ENCODE measurements at regions not wholly inside any gene's neighbourhood (a gene's known extent, or its start where the extent isn't known, plus 50 kb on each side); places are given as distances from the start of the nearest gene placed in this dataset.

DNA sequence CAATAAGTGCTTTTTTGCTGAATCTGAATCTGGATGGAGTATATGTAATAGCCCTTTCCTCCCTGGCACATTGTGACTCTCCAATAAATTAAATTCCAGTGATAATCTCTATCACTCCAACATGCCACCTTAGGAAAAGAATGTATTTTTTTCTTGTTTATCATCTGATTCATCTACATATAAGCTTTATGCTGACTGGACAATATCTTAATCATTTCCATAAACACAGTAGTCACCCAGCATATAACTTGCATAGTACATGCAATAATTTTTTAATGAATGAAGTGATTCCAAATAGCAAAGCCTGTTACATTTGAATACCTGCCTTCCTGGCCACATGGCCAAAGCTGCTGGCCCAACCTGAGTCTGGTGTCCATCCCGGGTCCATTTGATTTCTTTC, 477.6 kb upstream of the USP24 start:
- H3K27me3 ChIP-seq (replicated peaks in 1 of 2; ENCODE audit: control insufficient read depth in 2 of 2, extremely low read depth in 1 of 2, insufficient read depth in 2 of 2, low read length in 1 of 2): no peaks in the 10 kb centered on the region
- ChIA-PET CTCF (no interaction called here), POLR2A (no interaction called here)
- Mint-ChIP-seq H3K4me1 (no peaks in the 10 kb centered on the region), H3K27ac (no peak overlapping the region), H3K4me3 (no peak overlapping the region), H3K36me3 (no peaks in the 10 kb centered on the region), H3K9me3 (no peaks in the 10 kb centered on the region), H3K27me3 (peaks cover 3 to 16% of the 10 kb centered on the region in 2 donors)
- WGBS (ENCODE audit: insufficient coverage): no CpG with 5 or more reads among the region's 1 CpG
- H3K9me3 ChIP-seq: no peaks in the 10 kb centered on the region
- no peak for DNase-seq
- ATAC-seq (replicated peaks in 1 of 4): no peak
- H3K36me3 ChIP-seq (ENCODE audit: control insufficient read depth in 2 of 2, extremely low read depth in 1 of 2, insufficient read depth in 1 of 2, low read length in 1 of 2): no peaks in the 10 kb centered on the region
- H3K4me1 ChIP-seq (ENCODE audit: control insufficient read depth in 1 of 2, extremely low read depth in 1 of 2, insufficient read depth in 2 of 2, low read length in 2 of 2): no peaks in the 10 kb centered on the region
- no peak overlapping the region for H3K4me3 ChIP-seq (ENCODE audit: control insufficient read depth in 1 of 2, extremely low read depth in 1 of 2, low read length in 1 of 2)
- no peak overlapping the region for H3K27ac ChIP-seq (ENCODE audit: low read length)

DNA sequence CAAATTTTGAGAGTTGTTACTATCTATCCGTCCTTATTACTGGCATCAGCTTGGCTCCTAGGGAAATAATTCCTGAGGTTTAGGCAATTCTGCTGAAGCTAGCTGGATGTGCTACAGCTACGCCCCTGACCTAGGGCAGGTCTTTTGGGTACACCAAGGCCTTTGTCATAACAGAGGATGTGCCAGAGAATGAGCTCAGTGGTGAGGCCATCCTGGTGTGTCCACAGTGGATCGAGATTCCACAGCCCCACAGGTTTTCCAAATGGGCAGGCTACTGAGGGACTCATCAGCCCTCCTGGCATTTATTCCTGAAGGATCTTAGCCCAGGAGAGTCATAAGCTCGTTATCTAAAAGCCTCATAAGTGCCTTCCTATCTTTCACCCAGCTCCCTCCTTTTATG, 475.2 kb upstream of the USP24 start:
- Mint-ChIP-seq H3K27ac (no peak overlapping the region), H3K4me1 (no peaks in the 10 kb centered on the region), H3K27me3 (peaks cover 9 to 16% of the 10 kb centered on the region in 2 donors), H3K9me3 (no peaks in the 10 kb centered on the region), H3K36me3 (no peaks in the 10 kb centered on the region), H3K4me3 (no peak overlapping the region)
- ATAC-seq (replicated peaks in 1 of 4) (no peak), DNase-seq (no peak)
- ChIA-PET CTCF (no interaction called here), POLR2A (no interaction called here)
- WGBS (ENCODE audit: insufficient coverage): 83% methylated on average over 2 of the region's 4 CpGs
- Histone ChIP-seq H3K4me1 (ENCODE audit: control insufficient read depth in 1 of 2, extremely low read depth in 1 of 2, insufficient read depth in 2 of 2, low read length in 2 of 2) (no peaks in the 10 kb centered on the region), H3K27ac (ENCODE audit: low read length) (no peak overlapping the region), H3K4me3 (ENCODE audit: control insufficient read depth in 1 of 2, extremely low read depth in 1 of 2, low read length in 1 of 2) (no peak overlapping the region), H3K9me3 (no peaks in the 10 kb centered on the region), H3K36me3 (ENCODE audit: control insufficient read depth in 2 of 2, extremely low read depth in 1 of 2, insufficient read depth in 1 of 2, low read length in 1 of 2) (no peaks in the 10 kb centered on the region), H3K27me3 (replicated peaks in 1 of 2; ENCODE audit: control insufficient read depth in 2 of 2, extremely low read depth in 1 of 2, insufficient read depth in 2 of 2, low read length in 1 of 2) (peaks cover 0 to 2% of the 10 kb centered on the region in 2 experiments)

DNA sequence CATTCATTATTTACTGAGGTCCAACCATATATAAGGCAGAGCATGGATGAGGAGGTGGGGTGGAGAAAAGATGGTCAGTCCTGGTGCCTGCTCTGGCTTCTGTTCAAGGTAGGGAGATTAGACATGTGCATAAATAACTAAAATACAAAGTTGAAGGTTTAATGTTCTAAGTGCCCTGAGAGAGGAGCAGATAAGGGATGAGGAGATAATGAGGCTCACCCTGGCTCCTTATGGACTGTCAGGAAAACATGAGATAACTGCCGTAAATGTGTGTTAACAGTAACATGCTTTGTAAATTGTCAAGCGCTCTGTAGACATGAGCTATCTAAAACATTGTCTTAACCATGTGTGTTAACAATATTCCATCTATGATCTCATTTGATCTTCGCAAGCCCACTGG, 474.6 kb upstream of the USP24 start:
- peaks cover 0 to 4% of the 10 kb centered on the region in 2 experiments for H3K27me3 ChIP-seq (replicated peaks in 1 of 2; ENCODE audit: control insufficient read depth in 2 of 2, extremely low read depth in 1 of 2, insufficient read depth in 2 of 2, low read length in 1 of 2)
- POLR2A ChIA-PET: no interaction called here
- H3K27ac ChIP-seq (ENCODE audit: low read length): no peak overlapping the region
- DNase-seq (no peak), ATAC-seq (replicated peaks in 1 of 4) (no peak)
- H3K36me3 ChIP-seq (ENCODE audit: control insufficient read depth in 2 of 2, extremely low read depth in 1 of 2, insufficient read depth in 1 of 2, low read length in 1 of 2): no peaks in the 10 kb centered on the region
- Mint-ChIP-seq H3K4me1 (no peaks in the 10 kb centered on the region), H3K27ac (no peak overlapping the region), H3K27me3 (peaks cover 9 to 16% of the 10 kb centered on the region in 2 donors), H3K4me3 (no peak overlapping the region), H3K9me3 (no peaks in the 10 kb centered on the region), H3K36me3 (no peaks in the 10 kb centered on the region)
- WGBS (ENCODE audit: insufficient coverage): no CpG with 5 or more reads among the region's 3 CpGs
- no peaks in the 10 kb centered on the region for H3K4me1 ChIP-seq (ENCODE audit: control insufficient read depth in 1 of 2, extremely low read depth in 1 of 2, insufficient read depth in 2 of 2, low read length in 2 of 2)
- CTCF ChIA-PET: no interaction called here
- H3K4me3 ChIP-seq (ENCODE audit: control insufficient read depth in 1 of 2, extremely low read depth in 1 of 2, low read length in 1 of 2): no peak overlapping the region
- no peaks in the 10 kb centered on the region for H3K9me3 ChIP-seq

DNA sequence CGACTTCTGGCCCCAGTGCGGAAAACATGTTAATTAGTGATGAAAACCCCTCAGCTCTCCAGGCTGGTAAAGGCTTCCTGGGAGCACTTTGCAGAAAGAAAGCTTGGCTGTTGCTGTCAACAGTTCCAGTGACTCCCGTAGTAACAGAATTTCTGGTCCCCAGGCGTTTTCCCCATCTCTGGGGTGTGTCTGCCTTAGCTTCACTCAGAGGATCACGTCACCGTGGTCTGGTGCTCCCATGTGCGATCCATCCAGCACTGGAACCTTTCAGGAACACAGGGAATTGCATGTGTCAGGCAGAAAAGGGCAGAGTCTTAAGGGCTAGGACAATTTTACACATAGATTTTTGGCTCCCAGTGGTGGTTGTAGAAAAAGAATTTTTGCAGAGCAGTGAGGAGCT, 470.4 kb upstream of the USP24 start:
- H3K36me3 Mint-ChIP-seq: no peaks in the 10 kb centered on the region
- whole genome bisulfite sequencing (ENCODE audit: insufficient coverage): 81% methylated on average over 7 of the region's 7 CpGs
- no peaks in the 10 kb centered on the region for H3K4me1 Mint-ChIP-seq

DNA sequence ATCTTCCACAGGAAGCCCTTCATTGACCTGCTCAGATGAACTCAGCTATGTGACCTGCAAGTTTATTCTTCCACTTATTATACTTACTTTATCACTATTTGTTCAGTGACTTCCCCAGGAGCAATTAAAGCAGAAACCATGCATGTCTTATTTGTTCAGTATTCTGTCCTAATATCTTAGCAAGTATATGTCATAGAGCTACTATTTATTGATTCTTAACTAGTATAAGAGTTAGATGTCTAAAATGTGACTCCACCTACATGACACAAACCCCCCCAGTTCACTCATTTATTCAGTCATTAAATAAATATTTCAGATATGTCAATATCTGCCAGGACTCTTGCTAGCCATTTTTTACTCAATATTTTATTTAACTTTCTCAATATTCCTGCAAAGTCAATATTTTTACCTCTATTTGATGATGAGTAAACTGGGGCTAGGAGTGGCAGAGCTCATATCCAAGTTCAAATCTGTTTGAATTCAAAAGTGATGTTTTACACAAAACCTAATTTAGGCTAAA, 469.0 kb upstream of the USP24 start:
- no peak overlapping the region for H3K4me3 Mint-ChIP-seq
- Histone ChIP-seq H3K36me3 (ENCODE audit: control insufficient read depth in 2 of 2, extremely low read depth in 1 of 2, insufficient read depth in 1 of 2, low read length in 1 of 2) (no peaks in the 10 kb centered on the region), H3K9me3 (no peaks in the 10 kb centered on the region), H3K4me1 (ENCODE audit: control insufficient read depth in 1 of 2, extremely low read depth in 1 of 2, insufficient read depth in 2 of 2, low read length in 2 of 2) (no peaks in the 10 kb centered on the region), H3K27ac (ENCODE audit: low read length) (no peak overlapping the region), H3K27me3 (replicated peaks in 1 of 2; ENCODE audit: control insufficient read depth in 2 of 2, extremely low read depth in 1 of 2, insufficient read depth in 2 of 2, low read length in 1 of 2) (peaks cover 0 to 4% of the 10 kb centered on the region in 2 experiments), H3K4me3 (ENCODE audit: control insufficient read depth in 1 of 2, extremely low read depth in 1 of 2, low read length in 1 of 2) (no peak overlapping the region)
- H3K9me3 Mint-ChIP-seq: no peaks in the 10 kb centered on the region
- ChIA-PET POLR2A (no interaction called here), CTCF (no interaction called here)
- H3K4me1 Mint-ChIP-seq: no peaks in the 10 kb centered on the region
- H3K27ac Mint-ChIP-seq: no peak overlapping the region
- no peaks in the 10 kb centered on the region for H3K36me3 Mint-ChIP-seq
- H3K27me3 Mint-ChIP-seq: peaks cover 11 to 27% of the 10 kb centered on the region in 2 donors
- ATAC-seq (replicated peaks in 1 of 4) (no peak), DNase-seq (no peak)

More for the DNA sequence above, 470.4 kb upstream of the USP24 start:
- no peaks in the 10 kb centered on the region for H3K4me1 ChIP-seq (ENCODE audit: control insufficient read depth in 1 of 2, extremely low read depth in 1 of 2, insufficient read depth in 2 of 2, low read length in 2 of 2)
- ATAC-seq (replicated peaks in 1 of 4) (no peak), DNase-seq (no peak)
- ChIA-PET POLR2A (no interaction called here), CTCF (no interaction called here)
- Mint-ChIP-seq H3K27ac (no peak overlapping the region), H3K27me3 (peaks cover 11 to 26% of the 10 kb centered on the region in 2 donors), H3K4me3 (no peak overlapping the region), H3K9me3 (no peaks in the 10 kb centered on the region)
- no peaks in the 10 kb centered on the region for H3K36me3 ChIP-seq (ENCODE audit: control insufficient read depth in 2 of 2, extremely low read depth in 1 of 2, insufficient read depth in 1 of 2, low read length in 1 of 2)
- no peaks in the 10 kb centered on the region for H3K9me3 ChIP-seq
- H3K4me3 ChIP-seq (ENCODE audit: control insufficient read depth in 1 of 2, extremely low read depth in 1 of 2, low read length in 1 of 2): no peak overlapping the region
- no peak overlapping the region for H3K27ac ChIP-seq (ENCODE audit: low read length)
- peaks cover 0 to 4% of the 10 kb centered on the region in 2 experiments for H3K27me3 ChIP-seq (replicated peaks in 1 of 2; ENCODE audit: control insufficient read depth in 2 of 2, extremely low read depth in 1 of 2, insufficient read depth in 2 of 2, low read length in 1 of 2)

DNA sequence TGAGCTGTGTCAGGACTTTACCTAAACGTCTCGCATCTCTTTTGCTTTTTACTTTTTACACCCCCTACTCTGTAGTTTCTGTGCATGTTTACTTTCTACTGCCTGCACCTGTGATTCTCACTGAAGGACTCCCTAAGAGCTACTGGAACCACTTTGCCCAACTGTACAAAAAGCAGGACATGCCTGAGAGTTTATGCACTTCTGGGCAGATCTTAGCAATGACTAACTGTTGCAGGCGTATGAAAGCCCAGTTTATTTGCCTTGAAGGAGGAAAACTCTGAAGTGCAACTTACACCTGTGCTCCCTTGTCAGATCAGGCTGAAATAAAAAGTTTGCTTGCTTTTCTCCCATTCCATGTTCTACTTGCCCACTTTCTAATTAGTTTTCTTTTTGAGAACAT, 467.0 kb upstream of the USP24 start:
- ChIA-PET POLR2A (no interaction called here), CTCF (no interaction called here)
- H3K4me1 ChIP-seq (ENCODE audit: control insufficient read depth in 1 of 2, extremely low read depth in 1 of 2, insufficient read depth in 2 of 2, low read length in 2 of 2): no peaks in the 10 kb centered on the region
- H3K36me3 Mint-ChIP-seq: no peaks in the 10 kb centered on the region
- whole genome bisulfite sequencing (ENCODE audit: insufficient coverage): 88% methylated on average over 1 of the region's 3 CpGs
- no peak overlapping the region for H3K4me3 Mint-ChIP-seq
- DNase-seq (no peak), ATAC-seq (replicated peaks in 1 of 4) (no peak)
- no peaks in the 10 kb centered on the region for H3K4me1 Mint-ChIP-seq
- H3K9me3 Mint-ChIP-seq: no peaks in the 10 kb centered on the region
- H3K27ac Mint-ChIP-seq: no peak overlapping the region
- H3K36me3 ChIP-seq (ENCODE audit: control insufficient read depth in 2 of 2, extremely low read depth in 1 of 2, insufficient read depth in 1 of 2, low read length in 1 of 2): no peaks in the 10 kb centered on the region
- H3K27me3 Mint-ChIP-seq: peaks cover 12 to 20% of the 10 kb centered on the region in 2 donors
- H3K9me3 ChIP-seq: no peaks in the 10 kb centered on the region
- H3K27ac ChIP-seq (ENCODE audit: low read length): no peak overlapping the region
- H3K27me3 ChIP-seq (replicated peaks in 1 of 2; ENCODE audit: control insufficient read depth in 2 of 2, extremely low read depth in 1 of 2, insufficient read depth in 2 of 2, low read length in 1 of 2): peaks cover 0 to 4% of the 10 kb centered on the region in 2 experiments
- no peak overlapping the region for H3K4me3 ChIP-seq (ENCODE audit: control insufficient read depth in 1 of 2, extremely low read depth in 1 of 2, low read length in 1 of 2)

DNA sequence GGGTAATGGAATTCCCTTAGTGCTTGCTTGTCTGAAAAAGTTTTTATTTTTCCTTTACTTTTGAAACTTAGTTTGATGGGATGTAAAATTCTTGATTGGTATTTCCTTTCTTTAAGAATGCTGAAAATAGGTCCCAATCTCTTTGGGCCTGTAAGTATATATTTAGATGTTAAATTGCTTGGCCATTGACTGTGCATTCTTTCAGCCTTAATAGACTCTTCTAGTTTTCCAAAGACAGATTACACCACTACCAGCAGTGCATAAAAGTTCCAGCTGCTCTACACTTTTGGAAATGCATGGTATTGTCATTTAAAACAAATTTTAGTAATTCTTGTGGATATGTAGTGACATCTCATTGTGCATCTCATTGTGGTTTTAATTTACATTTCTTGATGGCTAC, 464.8 kb upstream of the USP24 start:
- H3K36me3 Mint-ChIP-seq: no peaks in the 10 kb centered on the region
- Histone ChIP-seq H3K27ac (ENCODE audit: low read length) (no peak overlapping the region), H3K36me3 (ENCODE audit: control insufficient read depth in 2 of 2, extremely low read depth in 1 of 2, insufficient read depth in 1 of 2, low read length in 1 of 2) (no peaks in the 10 kb centered on the region), H3K27me3 (replicated peaks in 1 of 2; ENCODE audit: control insufficient read depth in 2 of 2, extremely low read depth in 1 of 2, insufficient read depth in 2 of 2, low read length in 1 of 2) (no peaks in the 10 kb centered on the region), H3K4me1 (ENCODE audit: control insufficient read depth in 1 of 2, extremely low read depth in 1 of 2, insufficient read depth in 2 of 2, low read length in 2 of 2) (no peaks in the 10 kb centered on the region), H3K9me3 (no peaks in the 10 kb centered on the region), H3K4me3 (ENCODE audit: control insufficient read depth in 1 of 2, extremely low read depth in 1 of 2, low read length in 1 of 2) (no peak overlapping the region)
- no peak overlapping the region for H3K27ac Mint-ChIP-seq
- no peak overlapping the region for H3K4me3 Mint-ChIP-seq
- no peaks in the 10 kb centered on the region for H3K9me3 Mint-ChIP-seq
- ChIA-PET CTCF (no interaction called here), POLR2A (no interaction called here)
- ATAC-seq (replicated peaks in 1 of 4) (no peak), DNase-seq (no peak)
- no peaks in the 10 kb centered on the region for H3K4me1 Mint-ChIP-seq
- H3K27me3 Mint-ChIP-seq: peaks cover 6 to 25% of the 10 kb centered on the region in 2 donors
